ENCODE measurements at regions not wholly inside any gene's neighbourhood (a gene's known extent, or its start where the extent isn't known, plus 50 kb on each side); places are given as distances from the start of the nearest gene placed in this dataset.

DNA sequence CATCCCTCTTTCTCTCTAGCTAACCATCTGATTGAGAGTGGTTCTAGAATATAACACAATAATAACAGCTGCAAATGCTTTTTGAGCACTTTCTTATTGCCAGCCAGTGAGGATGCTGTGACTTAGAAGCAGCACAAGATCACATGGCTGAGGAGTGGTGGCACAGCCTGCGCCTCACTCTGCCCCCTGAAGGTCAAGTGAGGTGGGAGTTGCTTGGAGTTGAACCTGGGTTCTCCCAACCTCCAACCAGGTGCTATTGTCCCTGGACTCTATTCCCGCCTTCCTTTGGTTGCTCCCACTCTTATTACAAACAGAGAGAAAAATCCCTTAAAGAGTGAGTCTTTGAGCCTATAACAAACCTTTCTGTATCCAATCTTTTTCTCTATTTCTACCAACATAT lies 280.3 kb upstream of the PODXL start:
- no peak for DNase-seq (ENCODE audit: extremely low read depth in 1 of 4, low spot score in 3 of 4)
- ATAC-seq, result peak; percentile 45; the same call in 1 of the 3 replicates
- intact Hi-C loops (cut with micrococcal nuclease), result no loop called here
- peaks cover 4% of the 10 kb centered on the region for H3K9me1 ChIP-seq (ENCODE audit: control insufficient read depth, insufficient read depth, low read length)
- no peak overlapping the region for H3K9ac ChIP-seq (ENCODE audit: insufficient read depth in 1 of 2, low read depth in 2 of 2, low read length in 2 of 2)
- 3% methylated on average over 2 of the region's 2 CpGs for WGBS (ENCODE audit: insufficient coverage, low coverage, missing lambda C conversion rate)
- no peak overlapping the region for H3K27ac ChIP-seq (ENCODE audit: extremely low read depth, low read depth, low read length)
- ChIA-PET POLR2A (no interaction called here), CTCF (ENCODE audit: low intra/inter-chr PET ratio) (no interaction called here)
- H4K20me1 ChIP-seq (replicated peaks; ENCODE audit: control insufficient read depth, insufficient read depth, low read length), result no peaks in the 10 kb centered on the region
- H3K27me3 ChIP-seq (ENCODE audit: control insufficient read depth in 2 of 2, insufficient read depth in 2 of 2, low read length in 2 of 2), result peaks cover 9 to 42% of the 10 kb centered on the region in 2 experiments
- no peaks in the 10 kb centered on the region for H3K79me2 ChIP-seq (ENCODE audit: control insufficient read depth, insufficient read depth, low read length)
- TF ChIP-seq YY1 (IDR thresholded peaks at IDR 0.05; ENCODE audit: borderline replicate concordance in 1 of 3, control insufficient read depth in 1 of 3, extremely low read depth in 1 of 3, insufficient read depth in 3 of 3, insufficient read length in 1 of 3, insufficient replicate concordance in 2 of 3, low read depth in 1 of 3, low read length in 2 of 3) (no peak), POU5F1 (IDR thresholded peaks at IDR 0.05; ENCODE audit: borderline replicate concordance, low read depth, low read length, partially characterized antibody) (no peak)
- TF ChIP-seq, protein P1, sequence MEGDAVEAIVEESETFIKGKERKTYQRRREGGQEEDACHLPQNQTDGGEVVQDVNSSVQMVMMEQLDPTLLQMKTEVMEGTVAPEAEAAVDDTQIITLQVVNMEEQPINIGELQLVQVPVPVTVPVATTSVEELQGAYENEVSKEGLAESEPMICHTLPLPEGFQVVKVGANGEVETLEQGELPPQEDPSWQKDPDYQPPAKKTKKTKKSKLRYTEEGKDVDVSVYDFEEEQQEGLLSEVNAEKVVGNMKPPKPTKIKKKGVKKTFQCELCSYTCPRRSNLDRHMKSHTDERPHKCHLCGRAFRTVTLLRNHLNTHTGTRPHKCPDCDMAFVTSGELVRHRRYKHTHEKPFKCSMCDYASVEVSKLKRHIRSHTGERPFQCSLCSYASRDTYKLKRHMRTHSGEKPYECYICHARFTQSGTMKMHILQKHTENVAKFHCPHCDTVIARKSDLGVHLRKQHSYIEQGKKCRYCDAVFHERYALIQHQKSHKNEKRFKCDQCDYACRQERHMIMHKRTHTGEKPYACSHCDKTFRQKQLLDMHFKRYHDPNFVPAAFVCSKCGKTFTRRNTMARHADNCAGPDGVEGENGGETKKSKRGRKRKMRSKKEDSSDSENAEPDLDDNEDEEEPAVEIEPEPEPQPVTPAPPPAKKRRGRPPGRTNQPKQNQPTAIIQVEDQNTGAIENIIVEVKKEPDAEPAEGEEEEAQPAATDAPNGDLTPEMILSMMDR (IDR thresholded peaks at IDR 0.05 in 2 of 3, conservative IDR thresholded peaks at IDR 0.05 in 1 of 3; ENCODE audit: insufficient read depth in 2 of 3, low read depth in 1 of 3, low read length in 3 of 3), result peak; percentile 17 to 22 (median 22); a peak in 1 of 6 replicates
- TF ChIP-seq, protein P2, sequence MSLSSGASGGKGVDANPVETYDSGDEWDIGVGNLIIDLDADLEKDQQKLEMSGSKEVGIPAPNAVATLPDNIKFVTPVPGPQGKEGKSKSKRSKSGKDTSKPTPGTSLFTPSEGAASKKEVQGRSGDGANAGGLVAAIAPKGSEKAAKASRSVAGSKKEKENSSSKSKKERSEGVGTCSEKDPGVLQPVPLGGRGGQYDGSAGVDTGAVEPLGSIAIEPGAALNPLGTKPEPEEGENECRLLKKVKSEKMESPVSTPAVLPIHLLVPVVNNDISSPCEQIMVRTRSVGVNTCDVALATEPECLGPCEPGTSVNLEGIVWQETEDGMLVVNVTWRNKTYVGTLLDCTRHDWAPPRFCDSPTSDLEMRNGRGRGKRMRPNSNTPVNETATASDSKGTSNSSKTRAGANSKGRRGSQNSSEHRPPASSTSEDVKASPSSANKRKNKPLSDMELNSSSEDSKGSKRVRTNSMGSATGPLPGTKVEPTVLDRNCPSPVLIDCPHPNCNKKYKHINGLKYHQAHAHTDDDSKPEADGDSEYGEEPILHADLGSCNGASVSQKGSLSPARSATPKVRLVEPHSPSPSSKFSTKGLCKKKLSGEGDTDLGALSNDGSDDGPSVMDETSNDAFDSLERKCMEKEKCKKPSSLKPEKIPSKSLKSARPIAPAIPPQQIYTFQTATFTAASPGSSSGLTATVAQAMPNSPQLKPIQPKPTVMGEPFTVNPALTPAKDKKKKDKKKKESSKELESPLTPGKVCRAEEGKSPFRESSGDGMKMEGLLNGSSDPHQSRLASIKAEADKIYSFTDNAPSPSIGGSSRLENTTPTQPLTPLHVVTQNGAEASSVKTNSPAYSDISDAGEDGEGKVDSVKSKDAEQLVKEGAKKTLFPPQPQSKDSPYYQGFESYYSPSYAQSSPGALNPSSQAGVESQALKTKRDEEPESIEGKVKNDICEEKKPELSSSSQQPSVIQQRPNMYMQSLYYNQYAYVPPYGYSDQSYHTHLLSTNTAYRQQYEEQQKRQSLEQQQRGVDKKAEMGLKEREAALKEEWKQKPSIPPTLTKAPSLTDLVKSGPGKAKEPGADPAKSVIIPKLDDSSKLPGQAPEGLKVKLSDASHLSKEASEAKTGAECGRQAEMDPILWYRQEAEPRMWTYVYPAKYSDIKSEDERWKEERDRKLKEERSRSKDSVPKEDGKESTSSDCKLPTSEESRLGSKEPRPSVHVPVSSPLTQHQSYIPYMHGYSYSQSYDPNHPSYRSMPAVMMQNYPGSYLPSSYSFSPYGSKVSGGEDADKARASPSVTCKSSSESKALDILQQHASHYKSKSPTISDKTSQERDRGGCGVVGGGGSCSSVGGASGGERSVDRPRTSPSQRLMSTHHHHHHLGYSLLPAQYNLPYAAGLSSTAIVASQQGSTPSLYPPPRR (CRISPR knock-in tag; IDR thresholded peaks at IDR 0.05; ENCODE audit: borderline replicate concordance), result no peak
- no peak overlapping the region for H3K4me3 ChIP-seq
- FAIRE-seq, result no peak
- in situ Hi-C loops (cut with MboI), result no loop called here
- no peaks in the 10 kb centered on the region for H3K9me3 ChIP-seq (replicated peaks; ENCODE audit: control insufficient read depth, insufficient read depth, low read depth, low read length)
- no peak overlapping the region for H2AFZ ChIP-seq (ENCODE audit: low read depth, low read length)
- H3K4me1 ChIP-seq (replicated peaks in 1 of 2; ENCODE audit: control insufficient read depth in 2 of 2, insufficient read depth in 2 of 2, low read length in 2 of 2), result no peaks in the 10 kb centered on the region
- BruUV-seq (replicated peaks), result no TSS peak
- no peaks in the 10 kb centered on the region for H3K36me3 ChIP-seq (ENCODE audit: control insufficient read depth, insufficient read depth, low read length)
- H3K4me2 ChIP-seq (ENCODE audit: insufficient read depth, low read length), result no peak overlapping the region
